Naive B cell (primary cell): ENCODE measurements at regions not wholly inside any gene's neighbourhood (a gene's known extent, or its start where the extent isn't known, plus 50 kb on each side); places are given as distances from the start of the nearest gene placed in this dataset.
A peak's percentile ranks its signal among the peaks of the same experiment; 100 is the strongest.

Experiments
- ATAC-seq, 2 donors: fragments of 150-1000 bp; cut with Tn5 transposase; 2 replicates each; pipeline ENCODE4 v1.10.0; 2021; ENCODE audit warnings: low read depth in 2 of 2, mild to moderate bottlenecking in 2 of 2, moderate library complexity in 2 of 2
- DNase-seq: peaks from one replicate; pipeline ENCODE4 v3.0.0; 2022
- H3K27ac Mint-ChIP-seq, 6 donors: one replicate each; pipeline ENCODE4 v1.8.0; 2020 to 2022; ENCODE audit warnings: mild to moderate bottlenecking in 6 of 6, mixed read lengths in 6 of 6, moderate library complexity in 5 of 6, inconsistent platforms in 2 of 6
- H3K27me3 Mint-ChIP-seq, 3 donors: one replicate each; pipeline ENCODE4 v1.8.0; 2021 to 2022; ENCODE audit warnings: mixed read lengths in 3 of 3, mild to moderate bottlenecking in 1 of 3
- H3K36me3 Mint-ChIP-seq, 2 donors: one replicate each; pipeline ENCODE4 v1.8.0; 2020 to 2022; ENCODE audit warnings: mixed read lengths in 2 of 2, inconsistent platforms in 1 of 2, mild to moderate bottlenecking in 1 of 2
- H3K4me1 Mint-ChIP-seq, 3 donors: one replicate each; pipeline ENCODE4 v1.8.0; 2020 to 2022; ENCODE audit warnings: mixed read lengths in 3 of 3, inconsistent platforms in 1 of 3, mild to moderate bottlenecking in 1 of 3, moderate library complexity in 1 of 3
- H3K4me3 Mint-ChIP-seq, 8 donors: one replicate each; pipeline ENCODE4 v1.8.0; 2020 to 2022; ENCODE audit warnings: mild to moderate bottlenecking in 8 of 8, mixed read lengths in 8 of 8, moderate library complexity in 8 of 8, inconsistent platforms in 2 of 8
- H3K9me3 Mint-ChIP-seq, 7 donors: one replicate each; pipeline ENCODE4 v1.8.0; 2020 to 2022; ENCODE audit warnings: mixed read lengths in 7 of 7, mild to moderate bottlenecking in 5 of 7, inconsistent platforms in 2 of 7, moderate library complexity in 1 of 7

DNA sequence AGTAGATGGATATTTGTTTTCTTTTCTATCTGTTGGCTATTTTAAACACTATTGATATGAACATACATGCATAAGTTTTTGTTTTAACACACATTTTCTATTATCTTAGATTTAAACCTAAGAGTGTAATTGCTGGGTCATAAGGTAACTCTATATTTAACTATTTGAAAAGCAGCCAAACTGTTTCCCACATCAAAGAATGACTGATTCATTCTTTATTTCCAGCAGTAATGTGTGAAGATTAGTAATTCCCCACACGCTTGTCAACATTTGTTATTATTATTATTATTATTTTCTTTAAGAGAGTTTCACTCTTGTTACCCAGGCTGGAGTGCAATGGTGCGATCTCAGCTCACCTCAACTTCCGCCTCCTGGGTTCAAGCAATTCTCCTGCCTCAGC, 1495.8 kb downstream of the EFNA5 start:
- no peak for ATAC-seq
- Mint-ChIP-seq H3K9me3 (peaks cover 0 to 11% (median 5%) of the 10 kb centered on the region in 7 donors), H3K36me3 (no peaks in the 10 kb centered on the region), H3K4me1 (no peaks in the 10 kb centered on the region), H3K27me3 (no peaks in the 10 kb centered on the region), H3K4me3 (no peak overlapping the region), H3K27ac (no peak overlapping the region)
- DNase-seq, result no peak

DNA sequence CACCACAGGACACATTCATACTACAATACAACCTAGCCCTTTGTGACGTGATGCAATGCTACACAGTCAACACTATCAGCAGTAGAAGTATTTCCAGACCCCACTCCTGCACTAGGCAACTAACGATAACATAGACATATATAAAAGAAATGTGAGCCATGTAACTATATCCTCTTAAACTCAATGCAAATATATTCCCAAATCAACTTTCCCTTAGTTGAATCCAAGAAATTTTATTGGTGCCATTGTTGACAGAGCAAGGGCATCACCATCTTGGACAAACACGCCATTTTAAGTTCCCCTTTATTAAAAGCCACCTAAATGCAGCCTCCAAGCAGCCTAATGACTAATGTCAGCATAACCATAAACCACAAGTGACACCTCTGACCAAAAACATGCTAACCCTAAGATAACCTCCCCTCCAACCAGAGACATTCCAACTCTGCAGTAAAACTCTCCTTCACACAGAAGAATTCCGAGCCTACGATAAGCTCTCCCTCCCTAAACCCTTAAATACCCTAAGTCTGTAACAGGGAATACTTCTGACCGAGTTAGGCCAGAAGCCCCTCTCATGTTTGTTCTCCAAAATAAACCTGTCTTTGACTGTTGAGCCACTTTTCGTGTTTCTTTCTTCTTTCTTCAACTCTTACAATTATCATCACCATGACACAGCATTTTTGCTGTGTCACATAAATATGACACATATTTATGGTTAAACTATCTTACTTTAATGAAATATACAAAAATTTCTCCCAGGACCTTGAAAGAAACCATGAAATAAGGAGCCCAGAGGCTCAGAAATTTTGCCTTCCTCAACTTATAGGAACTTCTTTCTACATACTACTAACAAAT, 1497.8 kb downstream of the EFNA5 start:
- no peaks in the 10 kb centered on the region for H3K36me3 Mint-ChIP-seq
- no peak for ATAC-seq
- no peaks in the 10 kb centered on the region for H3K4me1 Mint-ChIP-seq
- H3K4me3 Mint-ChIP-seq, result no peak overlapping the region
- no peak for DNase-seq
- H3K27me3 Mint-ChIP-seq, result no peaks in the 10 kb centered on the region
- H3K9me3 Mint-ChIP-seq, result peaks cover 0 to 11% (median 5%) of the 10 kb centered on the region in 7 donors
- H3K27ac Mint-ChIP-seq, result no peak overlapping the region

DNA sequence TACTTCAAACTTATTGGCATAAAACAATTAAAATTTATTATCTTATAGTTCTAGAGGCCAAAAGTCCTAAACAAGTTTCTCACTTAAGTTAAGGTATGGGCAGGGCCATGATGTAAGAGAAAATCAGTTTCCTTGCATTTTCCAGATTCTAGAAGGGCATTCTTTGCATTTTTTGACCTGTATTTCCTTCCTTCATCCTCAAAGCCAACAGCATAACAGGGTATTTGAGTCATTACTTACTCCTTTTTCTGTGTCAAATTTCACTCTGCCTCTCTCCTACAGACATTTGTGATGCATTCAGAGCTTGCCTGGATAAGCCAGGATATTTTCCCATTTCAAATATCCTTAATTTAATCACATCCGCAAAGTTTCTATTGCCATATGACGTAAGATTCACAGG, 1499.0 kb downstream of the EFNA5 start:
- DNase-seq, result no peak
- Mint-ChIP-seq H3K4me3 (no peak overlapping the region), H3K27me3 (no peaks in the 10 kb centered on the region), H3K9me3 (peaks cover 0 to 11% (median 3%) of the 10 kb centered on the region in 7 donors), H3K27ac (no peak overlapping the region), H3K36me3 (no peaks in the 10 kb centered on the region), H3K4me1 (no peaks in the 10 kb centered on the region)
- ATAC-seq, result no peak

DNA sequence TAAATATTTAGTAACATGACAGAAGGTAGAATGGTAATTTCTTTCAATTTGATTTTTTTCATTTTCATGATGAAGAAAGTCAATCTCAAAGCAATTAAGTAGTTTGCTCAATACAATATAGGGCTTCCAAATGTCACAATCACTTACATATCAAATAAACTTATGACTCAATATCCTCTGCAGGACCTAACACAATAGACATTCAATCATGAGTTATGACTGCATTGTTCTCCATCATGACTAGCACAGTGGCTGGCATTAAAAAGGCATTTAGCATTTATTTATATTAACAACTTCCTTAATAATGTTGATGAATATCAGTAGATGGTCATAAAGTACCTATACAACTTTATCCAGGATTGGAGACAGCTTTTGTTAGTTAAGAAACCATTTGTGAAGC, 1499.6 kb downstream of the EFNA5 start:
- Mint-ChIP-seq H3K27ac (no peak overlapping the region), H3K4me3 (peak overlapping the region in 1 of 8 donors; percentile 9), H3K27me3 (no peaks in the 10 kb centered on the region), H3K9me3 (peaks cover 3 to 11% (median 6%) of the 10 kb centered on the region in 7 donors), H3K4me1 (no peaks in the 10 kb centered on the region), H3K36me3 (no peaks in the 10 kb centered on the region)
- DNase-seq (no peak), ATAC-seq (no peak)

DNA sequence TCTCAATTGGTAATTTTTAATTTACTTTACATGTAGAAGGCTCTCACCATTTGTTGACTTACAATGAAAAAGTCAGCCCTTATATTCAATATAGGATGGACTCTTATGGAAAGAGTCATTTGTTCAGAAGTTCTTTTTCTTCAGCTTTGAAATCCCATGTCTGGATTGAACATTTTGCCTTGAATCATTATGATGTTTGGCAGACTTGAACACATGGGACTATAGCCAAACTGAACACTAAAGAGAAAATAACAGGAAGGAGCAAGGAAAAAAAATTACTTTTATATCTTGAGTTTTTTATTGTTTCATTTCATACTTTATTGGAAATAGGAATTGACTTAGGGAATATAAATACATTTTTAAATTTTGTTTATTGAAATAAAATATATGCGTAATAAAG, 1503.0 kb downstream of the EFNA5 start:
- Mint-ChIP-seq H3K27me3 (no peaks in the 10 kb centered on the region), H3K4me1 (no peaks in the 10 kb centered on the region), H3K9me3 (peaks cover 0 to 12% (median 5%) of the 10 kb centered on the region in 7 donors), H3K27ac (no peak overlapping the region), H3K36me3 (no peaks in the 10 kb centered on the region), H3K4me3 (no peak overlapping the region)
- ATAC-seq (no peak), DNase-seq (no peak)

DNA sequence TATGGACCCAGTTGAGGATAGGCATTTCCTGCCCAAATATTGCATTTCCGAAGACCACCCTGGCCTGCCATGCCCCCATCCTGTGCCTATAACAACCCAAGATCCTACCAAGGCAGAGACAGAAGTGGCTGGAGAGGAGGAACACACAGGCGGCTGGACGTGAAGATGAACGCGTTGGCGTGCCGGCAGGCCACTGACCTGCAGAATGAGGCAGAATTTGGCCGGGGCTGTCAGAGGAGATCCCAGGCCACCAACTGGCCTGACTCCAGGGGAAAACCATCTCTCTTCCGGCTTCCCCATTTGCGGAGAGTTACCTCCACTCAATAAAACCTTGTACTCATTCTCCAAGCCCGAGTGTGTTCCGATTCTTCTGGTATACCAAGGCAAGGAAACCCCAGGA, 1507.5 kb downstream of the EFNA5 start:
- Mint-ChIP-seq H3K36me3 (no peaks in the 10 kb centered on the region), H3K4me3 (no peak overlapping the region), H3K27me3 (no peaks in the 10 kb centered on the region), H3K27ac (peak overlapping the region in 2 of 6 donors; percentile 36 to 40), H3K4me1 (no peaks in the 10 kb centered on the region), H3K9me3 (peaks cover 0 to 10% (median 6%) of the 10 kb centered on the region in 7 donors)
- DNase-seq (no peak), ATAC-seq (no peak)

DNA sequence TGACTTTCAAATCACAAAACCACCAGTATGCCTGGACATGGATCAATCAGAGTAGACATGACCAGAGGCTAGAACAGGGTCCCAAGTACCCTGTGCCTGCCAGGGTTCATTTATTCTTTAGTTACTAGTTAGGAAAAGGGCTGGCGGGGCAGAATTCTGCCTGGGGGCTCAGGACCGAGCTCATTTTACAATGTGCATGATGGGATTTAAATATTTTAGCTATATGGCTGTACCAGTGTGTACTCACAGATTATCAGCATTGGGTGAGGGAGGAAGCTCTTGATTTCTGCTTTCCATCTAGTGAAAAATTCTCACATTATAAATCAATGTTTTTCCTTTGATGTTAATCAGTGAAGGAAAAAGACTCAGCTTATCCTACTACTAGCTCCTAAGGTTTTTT, 1511.1 kb downstream of the EFNA5 start:
- H3K27ac Mint-ChIP-seq, result no peak overlapping the region
- H3K36me3 Mint-ChIP-seq, result no peaks in the 10 kb centered on the region
- no peaks in the 10 kb centered on the region for H3K4me1 Mint-ChIP-seq
- DNase-seq (no peak), ATAC-seq (no peak)
- peaks cover 0 to 9% (median 4%) of the 10 kb centered on the region in 7 donors for H3K9me3 Mint-ChIP-seq
- no peaks in the 10 kb centered on the region for H3K27me3 Mint-ChIP-seq
- no peak overlapping the region for H3K4me3 Mint-ChIP-seq

DNA sequence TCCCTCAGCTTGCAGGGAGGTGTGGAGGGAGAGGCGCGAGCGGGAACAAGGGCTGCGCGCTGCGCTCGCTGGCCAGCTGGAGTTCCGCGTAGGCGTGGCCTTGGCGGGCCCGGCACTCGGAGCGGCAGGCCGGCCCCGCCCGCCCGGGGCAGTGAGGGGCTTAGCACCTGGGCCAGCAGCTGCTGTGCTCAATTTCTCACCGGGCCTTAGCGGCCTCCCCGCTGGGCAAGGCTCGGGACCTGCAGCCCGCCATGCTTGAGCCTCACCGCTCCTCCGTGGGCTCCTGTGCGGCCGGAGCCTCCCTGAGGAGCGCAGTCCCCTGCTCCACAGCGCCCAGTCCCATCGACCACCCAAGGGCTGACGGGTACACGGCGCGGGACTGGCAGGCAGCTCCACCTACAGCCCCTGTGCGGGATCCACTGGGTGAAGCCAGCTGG, 1516.4 kb downstream of the EFNA5 start:
- Mint-ChIP-seq H3K4me1 (no peaks in the 10 kb centered on the region), H3K27me3 (no peaks in the 10 kb centered on the region), H3K36me3 (no peaks in the 10 kb centered on the region), H3K4me3 (no peak overlapping the region), H3K27ac (no peak overlapping the region), H3K9me3 (peaks cover 0 to 8% (median 0%) of the 10 kb centered on the region in 7 donors)
- no peak for ATAC-seq
- DNase-seq, result no peak

DNA sequence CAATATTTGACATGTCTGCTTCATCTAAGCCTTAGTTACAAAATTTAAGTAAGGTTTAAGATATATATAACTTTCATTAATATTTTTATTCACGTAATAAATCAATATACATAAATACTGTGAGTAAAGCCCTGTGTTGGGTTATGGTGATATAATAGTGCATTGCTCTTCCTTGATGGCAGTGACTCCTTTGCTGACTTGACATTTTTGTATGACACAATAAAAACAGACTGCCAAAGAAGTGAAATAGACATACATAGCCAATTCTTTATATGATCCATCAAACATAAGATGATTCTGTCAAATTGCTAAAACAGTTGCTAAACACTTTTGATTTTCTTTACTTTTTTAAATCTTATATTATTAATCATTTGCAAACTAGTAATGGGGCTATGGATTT, 1518.2 kb downstream of the EFNA5 start:
- DNase-seq (no peak), ATAC-seq (no peak)
- Mint-ChIP-seq H3K4me1 (no peaks in the 10 kb centered on the region), H3K9me3 (peaks cover 0 to 8% (median 0%) of the 10 kb centered on the region in 7 donors), H3K27me3 (no peaks in the 10 kb centered on the region), H3K36me3 (no peaks in the 10 kb centered on the region), H3K4me3 (no peak overlapping the region), H3K27ac (no peak overlapping the region)

DNA sequence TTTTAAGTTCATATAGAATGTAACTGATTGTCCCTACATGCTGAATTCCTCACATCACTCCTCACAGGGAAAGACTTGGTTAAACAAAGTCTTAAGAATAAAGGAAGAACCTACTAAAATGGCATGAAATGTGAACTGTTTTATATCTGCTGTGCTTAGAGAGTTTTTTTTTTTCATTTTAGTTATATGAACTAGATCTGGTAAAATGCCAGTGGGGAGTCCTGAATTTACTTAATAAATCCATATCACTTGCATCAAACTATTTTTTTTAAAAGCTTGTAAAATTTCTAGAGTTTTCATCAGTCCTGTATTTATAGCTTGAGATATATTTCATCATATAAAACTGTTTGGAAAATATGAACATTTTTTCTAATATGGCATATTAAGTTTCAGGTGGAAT, 1528.6 kb downstream of the EFNA5 start:
- Mint-ChIP-seq H3K36me3 (no peaks in the 10 kb centered on the region), H3K4me3 (no peak overlapping the region), H3K27ac (no peak overlapping the region), H3K4me1 (no peaks in the 10 kb centered on the region), H3K27me3 (no peaks in the 10 kb centered on the region), H3K9me3 (peaks cover 2 to 8% (median 5%) of the 10 kb centered on the region in 7 donors)
- no peak for DNase-seq
- no peak for ATAC-seq

DNA sequence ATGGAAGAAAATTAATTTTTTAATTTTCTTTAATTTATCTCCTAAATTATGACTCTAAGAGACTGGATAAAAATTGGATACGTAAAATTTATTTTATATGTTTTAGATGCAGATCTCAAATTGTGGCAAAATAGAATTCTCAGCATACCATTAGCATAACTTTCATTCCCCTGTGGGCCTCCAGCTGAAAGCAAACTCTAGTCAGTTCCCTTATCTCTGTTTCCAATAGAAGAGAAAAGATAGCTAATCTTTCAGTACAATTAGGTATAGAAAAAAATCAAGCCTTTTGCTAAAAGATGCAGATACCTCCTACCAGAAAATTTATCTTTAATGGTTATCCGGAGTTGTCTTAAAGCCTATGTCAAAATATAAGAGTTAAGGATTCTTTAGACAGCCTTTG, 1530.6 kb downstream of the EFNA5 start:
- ATAC-seq, result no peak
- no peaks in the 10 kb centered on the region for H3K27me3 Mint-ChIP-seq
- H3K4me3 Mint-ChIP-seq, result no peak overlapping the region
- no peaks in the 10 kb centered on the region for H3K36me3 Mint-ChIP-seq
- peaks cover 0 to 4% (median 0%) of the 10 kb centered on the region in 7 donors for H3K9me3 Mint-ChIP-seq
- no peak for DNase-seq
- no peak overlapping the region for H3K27ac Mint-ChIP-seq
- H3K4me1 Mint-ChIP-seq, result no peaks in the 10 kb centered on the region

DNA sequence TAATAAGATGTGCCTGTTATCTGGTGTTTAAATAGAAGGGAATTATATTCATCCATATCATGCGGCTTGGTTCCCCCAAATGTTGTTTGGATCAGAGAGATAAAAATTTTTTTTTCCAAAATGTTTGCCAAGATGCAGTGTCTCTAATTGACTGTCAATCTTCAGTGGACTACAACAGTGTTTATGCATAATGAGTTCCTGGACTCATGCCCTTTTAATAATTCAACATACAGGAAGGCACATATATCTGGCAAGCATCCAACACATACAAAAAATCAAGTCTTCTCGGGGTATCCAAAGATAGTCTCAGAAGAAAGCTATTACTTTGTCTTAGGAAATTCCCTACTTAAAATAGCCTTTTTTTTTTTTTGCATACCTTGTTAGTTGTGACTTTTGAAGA, 1534.7 kb downstream of the EFNA5 start:
- no peaks in the 10 kb centered on the region for H3K27me3 Mint-ChIP-seq
- ATAC-seq (no peak), DNase-seq (no peak)
- H3K27ac Mint-ChIP-seq, result no peak overlapping the region
- H3K9me3 Mint-ChIP-seq, result peaks cover 0 to 6% (median under 1%) of the 10 kb centered on the region in 7 donors
- H3K4me3 Mint-ChIP-seq, result no peak overlapping the region
- H3K4me1 Mint-ChIP-seq, result no peaks in the 10 kb centered on the region
- no peaks in the 10 kb centered on the region for H3K36me3 Mint-ChIP-seq

DNA sequence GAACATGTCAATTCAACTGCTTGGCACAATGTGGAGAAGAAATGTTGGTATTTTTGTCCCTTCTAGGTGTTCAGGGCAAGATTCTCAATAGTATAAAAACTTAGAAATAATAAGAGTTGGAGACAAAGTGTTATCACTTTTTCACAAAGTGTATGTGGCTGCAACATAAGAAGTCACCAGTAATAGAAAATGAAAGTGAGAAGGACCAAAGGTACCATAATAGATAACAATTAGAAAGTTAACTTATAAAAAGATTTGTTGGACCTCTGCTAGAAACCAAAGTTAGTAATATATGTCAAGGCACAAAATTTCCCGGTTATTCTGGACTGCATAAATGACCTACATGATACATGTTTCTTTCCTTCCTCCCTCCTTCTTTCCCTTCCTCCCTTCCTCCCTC, 1535.3 kb downstream of the EFNA5 start:
- Mint-ChIP-seq H3K4me1 (no peaks in the 10 kb centered on the region), H3K27ac (no peak overlapping the region), H3K27me3 (no peaks in the 10 kb centered on the region), H3K36me3 (no peaks in the 10 kb centered on the region), H3K4me3 (no peak overlapping the region), H3K9me3 (peaks cover 0 to 6% (median 2%) of the 10 kb centered on the region in 7 donors)
- DNase-seq, result no peak
- ATAC-seq, result no peak

DNA sequence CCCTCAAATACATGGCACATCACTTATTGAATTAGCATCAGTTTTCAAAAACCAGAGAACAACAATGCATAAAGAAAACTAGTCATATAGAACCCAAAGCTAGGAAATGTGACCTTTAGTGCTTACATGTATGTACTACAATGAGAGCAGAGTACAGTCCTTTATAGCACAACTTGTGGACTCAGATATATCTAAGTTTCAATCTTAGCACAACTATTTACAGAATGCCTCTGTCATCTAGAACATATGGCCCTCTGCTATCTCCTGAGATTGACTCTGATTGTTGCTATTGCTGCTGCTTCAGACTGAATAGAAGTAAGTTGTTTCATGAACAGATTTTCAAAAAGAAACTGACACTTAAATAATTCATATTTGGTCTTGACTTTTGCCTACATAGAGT, 1536.2 kb downstream of the EFNA5 start:
- Mint-ChIP-seq H3K4me3 (no peak overlapping the region), H3K27ac (no peak overlapping the region), H3K9me3 (peaks cover 0 to 5% (median 2%) of the 10 kb centered on the region in 7 donors), H3K4me1 (no peaks in the 10 kb centered on the region), H3K36me3 (no peaks in the 10 kb centered on the region), H3K27me3 (no peaks in the 10 kb centered on the region)
- ATAC-seq (no peak), DNase-seq (no peak)
